HG02852 (cell line): ENCODE measurements at regions not wholly inside any gene's neighbourhood (a gene's known extent, or its start where the extent isn't known, plus 50 kb on each side); places are given as distances from the start of the nearest gene placed in this dataset.

ENCODE experiments used
- ATAC-seq: cut with Tn5 transposase; IDR thresholded peaks from one replicate; pipeline ENCODE4 v1.9.1; 2021; ENCODE audit warnings: mild to moderate bottlenecking, moderate library complexity; ENCODE audit not compliant: unreplicated experiment

DNA sequence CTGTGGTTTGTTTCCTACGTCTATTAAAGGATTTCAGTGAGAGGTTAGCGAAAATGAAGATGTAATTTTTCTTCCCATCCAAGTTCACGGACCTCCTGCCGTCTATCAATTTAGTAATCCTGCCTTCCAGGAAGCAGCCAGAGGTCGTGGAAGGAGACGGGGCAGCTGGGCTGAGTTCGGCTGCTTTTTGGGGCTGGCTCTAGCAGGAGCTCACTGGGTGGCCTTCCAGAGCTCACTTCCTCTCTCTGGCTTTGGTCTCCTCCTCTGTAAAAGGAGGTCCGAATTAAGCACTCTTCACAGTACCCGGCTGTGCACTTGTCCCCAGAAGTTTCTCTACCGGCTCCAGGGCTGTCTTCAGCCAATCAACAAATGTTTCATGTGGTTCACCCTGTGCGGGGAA lies 295.4 kb downstream of the BCOR start:
- ATAC-seq = no peak

DNA sequence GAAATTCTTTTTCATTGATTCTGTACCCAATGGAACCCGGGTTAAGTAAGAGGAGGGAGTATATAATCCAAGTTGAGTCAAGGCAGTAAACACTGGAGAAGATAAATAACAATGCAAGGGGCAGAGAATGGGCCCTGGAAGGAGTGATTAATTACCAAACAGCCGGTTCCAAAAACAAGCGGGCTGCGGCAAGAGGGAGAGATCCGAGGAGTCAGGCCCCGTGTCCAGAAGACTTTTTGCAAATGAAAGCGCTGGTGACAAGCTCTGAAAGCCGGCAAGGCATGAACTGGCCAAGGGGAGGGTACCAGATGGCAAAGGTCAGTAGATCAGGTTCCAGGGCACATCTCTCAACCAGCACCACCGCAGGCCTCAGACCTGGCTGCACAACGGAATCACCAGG lies 294.9 kb downstream of the BCOR start:
- no peak for ATAC-seq

DNA sequence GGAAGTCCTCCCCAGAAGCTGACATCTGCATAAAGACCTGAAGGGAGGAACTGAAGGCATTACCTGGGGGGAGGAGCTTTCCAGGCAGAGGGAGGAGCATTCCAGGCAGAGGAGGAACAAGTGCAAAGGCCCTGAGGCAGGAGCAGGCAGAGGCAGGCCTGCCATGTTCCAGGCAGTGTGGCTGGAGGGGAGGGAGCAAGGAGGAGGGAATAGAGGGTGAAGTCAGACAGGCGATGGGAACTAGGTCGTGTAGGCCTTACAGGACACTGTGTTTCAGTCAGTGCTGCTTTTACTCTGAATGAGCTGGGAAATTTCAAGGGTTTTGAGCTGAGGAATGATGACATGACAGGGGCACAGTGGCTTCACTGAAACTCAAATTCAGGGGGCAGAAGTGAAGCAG lies 292.7 kb downstream of the BCOR start:
- no peak for ATAC-seq

DNA sequence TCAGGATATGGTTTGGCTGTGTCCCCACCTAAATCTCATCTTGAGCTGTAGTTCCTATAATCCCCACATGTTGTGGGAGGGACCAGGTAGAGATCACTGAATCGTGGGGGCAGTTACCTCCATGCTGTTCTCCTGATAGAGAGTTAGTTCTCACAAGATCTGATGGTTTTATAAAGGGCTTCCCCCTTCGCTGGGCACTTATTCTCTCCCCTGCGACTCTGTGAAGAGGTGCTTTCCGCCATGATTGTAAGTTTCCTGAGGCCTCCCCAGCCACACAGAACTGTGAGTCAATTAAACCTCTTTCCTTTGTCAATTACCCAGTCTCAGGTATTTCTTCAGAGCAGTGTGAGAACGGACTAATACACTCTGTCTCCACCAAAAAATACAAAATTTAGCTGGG lies 291.9 kb downstream of the BCOR start:
- ATAC-seq = no peak

DNA sequence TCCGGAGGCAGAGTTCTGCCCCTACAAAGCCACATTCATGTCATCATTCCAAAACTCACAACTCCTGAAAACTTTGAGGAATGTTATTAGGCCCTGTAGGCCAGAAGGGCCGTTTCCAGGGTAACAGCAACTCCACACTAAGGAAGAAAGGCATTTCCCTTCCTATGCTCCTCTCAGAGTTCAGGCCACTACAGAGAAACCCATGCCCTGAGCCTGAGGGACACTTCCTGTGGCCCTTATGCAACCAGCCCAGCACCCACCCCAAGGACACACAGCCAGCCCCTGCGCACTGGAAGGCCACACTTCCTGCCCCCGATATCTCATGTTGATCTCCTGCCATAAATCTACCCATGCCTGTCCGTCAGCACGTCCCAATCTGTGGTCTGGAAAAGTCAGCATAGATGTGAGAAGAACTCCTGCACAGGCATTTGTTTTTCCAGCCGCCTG lies 289.3 kb downstream of the BCOR start:
- ATAC-seq = no peak

DNA sequence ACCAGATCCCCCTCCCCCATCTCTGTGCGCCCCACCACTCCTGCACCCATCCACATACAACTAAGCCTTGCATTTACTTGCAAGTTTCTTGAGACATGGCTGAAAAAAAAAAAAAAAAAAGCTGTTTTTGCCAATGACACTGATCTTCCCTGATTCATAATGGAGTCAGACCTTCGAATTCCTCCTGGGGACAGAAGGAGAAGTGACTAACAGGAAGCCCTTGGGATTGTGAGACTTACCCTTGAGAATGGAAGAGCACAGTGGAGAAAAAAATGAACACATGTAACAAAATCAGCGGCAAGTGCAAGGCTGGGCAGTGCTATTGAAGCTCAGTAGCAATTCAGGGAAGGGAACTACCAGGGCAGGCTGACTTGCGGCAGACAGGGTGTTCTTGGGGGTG lies 288.4 kb downstream of the BCOR start:
- ATAC-seq = no peak

DNA sequence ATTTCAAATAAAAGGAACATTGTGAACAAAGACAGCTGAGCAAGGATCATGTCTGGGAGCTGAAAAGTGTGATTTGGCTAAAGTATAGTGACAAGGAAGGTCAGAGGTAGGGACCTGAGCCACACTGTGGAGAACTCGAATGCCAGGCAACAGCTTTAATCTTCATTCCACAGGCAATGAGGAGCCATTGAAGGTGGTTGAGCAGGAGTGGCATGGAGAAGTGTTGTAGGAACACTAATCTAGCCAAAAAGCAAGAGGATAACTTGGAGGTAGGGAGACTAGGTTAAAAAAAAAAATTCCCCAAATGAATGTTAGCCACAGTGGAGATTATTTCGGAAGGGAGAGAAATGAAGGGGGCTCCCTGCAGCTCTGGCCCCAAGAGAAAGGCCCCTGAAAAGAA lies 286.9 kb downstream of the BCOR start:
- no peak for ATAC-seq

DNA sequence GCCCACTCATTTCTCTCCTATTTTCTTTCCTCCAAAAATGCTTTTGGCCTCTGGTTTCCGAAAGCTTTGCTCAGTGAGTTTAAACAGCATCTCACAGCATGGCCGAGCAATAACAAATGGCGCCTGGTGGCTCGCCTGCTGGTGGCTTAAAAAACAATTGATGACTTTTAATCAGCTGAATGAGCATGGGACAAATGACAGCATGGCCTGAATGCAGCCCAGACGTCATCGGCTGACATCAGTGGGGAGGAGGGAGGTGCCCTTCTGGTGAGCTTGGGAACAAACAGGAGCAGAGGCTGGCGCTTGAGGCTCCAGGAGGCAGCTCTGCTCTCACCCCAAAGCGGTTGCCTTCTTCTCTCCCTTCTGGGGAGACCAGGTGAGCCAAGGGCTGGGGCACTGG lies 286.4 kb downstream of the BCOR start:
- no peak for ATAC-seq

DNA sequence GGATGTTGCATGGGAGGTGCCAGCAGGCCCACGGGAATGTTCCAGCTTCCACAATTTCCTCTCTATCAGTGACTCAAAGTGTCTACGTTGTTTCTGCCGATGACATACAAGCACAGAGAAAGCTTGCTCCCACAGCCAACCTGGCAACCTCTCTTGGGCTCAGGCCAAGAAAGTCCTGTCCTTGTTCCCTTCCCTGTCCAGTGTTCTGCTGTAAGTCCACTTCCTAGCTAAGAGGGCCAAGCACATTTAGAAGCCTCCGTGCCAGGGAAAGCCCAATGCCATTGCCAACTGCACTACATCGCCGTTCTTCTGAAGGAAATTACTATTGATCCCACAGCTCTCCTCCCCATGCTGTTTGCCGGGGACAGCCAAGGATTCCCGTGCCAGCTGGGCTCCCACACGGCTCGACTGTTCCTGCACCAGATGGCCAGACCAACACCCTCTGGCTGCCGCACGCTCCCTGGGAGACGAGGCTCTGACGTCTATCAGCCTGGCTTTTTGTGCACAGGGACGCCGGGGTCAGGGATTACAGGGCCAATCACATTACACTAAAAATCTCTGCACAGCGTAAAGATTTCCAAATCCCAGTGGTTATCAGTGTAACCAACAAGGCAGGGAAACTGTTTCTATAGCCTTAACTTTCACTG lies 284.0 kb downstream of the BCOR start:
- no peak for ATAC-seq

DNA sequence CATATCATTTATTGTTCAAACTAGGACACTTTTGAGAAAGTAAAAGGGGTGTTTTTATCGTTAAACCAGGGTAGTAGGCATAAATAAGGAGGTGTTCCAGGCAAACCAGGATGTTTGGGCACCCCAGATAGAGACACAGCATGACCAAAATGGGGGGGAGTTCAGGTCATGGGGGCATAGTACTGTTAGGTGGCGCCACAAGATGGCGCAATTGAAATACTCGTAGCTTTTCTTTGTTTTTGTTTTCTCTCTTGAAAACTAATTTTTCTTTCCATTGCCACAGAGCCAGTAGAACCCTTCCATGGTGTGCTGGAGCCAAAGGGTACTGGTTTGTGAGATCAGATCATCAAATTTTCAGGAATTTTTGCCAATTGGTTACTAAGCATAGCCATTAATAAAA lies 283.4 kb downstream of the BCOR start:
- no peak for ATAC-seq

DNA sequence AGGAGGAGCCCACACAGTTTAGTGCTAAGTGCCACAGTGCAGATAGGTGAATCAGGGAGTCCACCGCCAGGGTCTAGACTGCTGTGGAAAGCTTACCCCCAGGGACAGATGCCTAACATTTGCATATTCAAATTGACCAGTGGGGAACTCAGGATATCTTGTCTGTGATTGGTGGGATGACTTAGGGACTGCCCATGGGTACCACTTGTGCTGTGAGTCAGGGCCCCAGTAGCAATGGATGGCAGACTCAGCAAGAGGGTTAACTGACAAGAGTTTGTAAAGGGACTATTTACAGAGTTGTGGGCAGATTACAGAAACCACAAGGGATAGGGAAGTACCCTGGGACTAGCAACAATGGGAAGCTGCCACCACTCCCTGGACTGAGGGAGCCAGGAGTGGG lies 282.1 kb downstream of the BCOR start:
- ATAC-seq = peak; percentile 47

DNA sequence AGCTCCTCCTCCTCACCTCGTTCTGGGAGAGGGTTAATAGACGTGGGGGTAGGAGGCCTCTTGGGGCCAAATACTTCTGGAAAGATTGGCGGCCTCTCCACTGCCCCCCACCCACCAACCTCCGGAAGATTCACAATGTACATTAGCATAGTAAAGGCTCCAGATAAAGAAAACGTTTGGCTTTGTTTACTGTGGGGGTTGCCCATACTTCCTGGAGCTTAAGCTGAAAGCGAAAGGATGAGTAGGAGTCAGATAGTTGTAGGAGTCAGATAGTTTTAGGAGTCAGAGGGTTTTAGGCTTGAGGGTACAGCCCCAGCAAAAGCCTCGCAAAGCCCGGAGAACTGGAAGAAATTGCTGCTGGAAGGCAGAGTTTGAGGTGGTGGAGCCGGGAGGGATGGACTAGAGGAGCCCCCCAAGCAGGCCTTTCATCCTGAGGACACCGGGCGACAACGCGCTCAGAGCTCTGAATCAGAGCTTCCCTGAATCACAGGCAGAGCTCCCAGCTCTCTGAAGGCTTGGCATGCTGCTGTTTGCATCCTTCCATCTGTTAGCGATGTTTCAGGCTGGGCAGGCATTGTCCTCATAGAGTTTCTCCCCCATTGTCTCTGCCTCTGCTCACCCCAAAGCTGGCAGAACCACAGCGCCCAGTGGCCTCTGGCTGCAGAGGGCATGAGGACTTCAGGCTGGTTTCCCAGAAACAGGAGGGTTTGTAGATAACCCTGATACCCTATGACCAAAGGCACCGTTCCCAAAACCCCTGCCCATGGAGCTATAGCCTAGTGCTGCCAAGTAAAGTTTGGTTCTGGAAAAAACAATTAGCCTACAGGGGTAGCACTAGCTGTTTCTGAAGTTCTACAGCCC lies 280.7 kb downstream of the BCOR start:
- peak; percentile 48 for ATAC-seq

DNA sequence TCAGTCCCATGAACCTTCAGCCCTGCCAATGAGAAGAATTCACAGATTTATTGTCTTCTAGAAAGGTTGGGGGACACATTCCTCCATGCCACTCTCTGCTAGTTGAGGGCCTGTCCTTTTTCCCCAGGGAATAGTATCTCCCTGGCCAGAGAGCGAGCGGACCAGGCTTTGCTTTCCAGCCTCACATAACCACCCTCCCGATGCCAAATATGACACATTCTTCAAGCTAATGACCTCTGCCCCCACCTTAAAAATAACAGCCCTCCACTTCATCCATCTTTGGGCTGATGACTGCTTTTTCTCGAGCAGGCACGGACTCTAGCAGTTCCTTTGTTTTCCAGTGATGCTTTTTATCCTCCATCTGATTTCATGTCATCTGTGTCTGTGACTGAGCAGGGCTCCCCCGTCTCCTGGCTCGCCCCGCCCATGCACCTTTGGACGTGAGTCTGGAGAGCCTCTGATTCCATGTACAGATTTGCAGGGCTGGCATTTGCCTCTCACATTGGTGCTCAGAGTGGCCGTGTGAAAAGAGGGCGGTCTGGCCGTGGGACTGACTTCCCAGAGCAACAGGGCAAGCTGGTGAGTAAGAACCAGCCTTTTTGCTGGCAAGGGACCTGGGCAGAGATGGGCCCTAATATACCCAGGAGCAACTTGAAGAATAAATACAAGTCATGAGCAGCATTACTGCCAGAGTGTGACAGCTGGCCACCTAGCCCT lies 279.8 kb downstream of the BCOR start:
- ATAC-seq = no peak

DNA sequence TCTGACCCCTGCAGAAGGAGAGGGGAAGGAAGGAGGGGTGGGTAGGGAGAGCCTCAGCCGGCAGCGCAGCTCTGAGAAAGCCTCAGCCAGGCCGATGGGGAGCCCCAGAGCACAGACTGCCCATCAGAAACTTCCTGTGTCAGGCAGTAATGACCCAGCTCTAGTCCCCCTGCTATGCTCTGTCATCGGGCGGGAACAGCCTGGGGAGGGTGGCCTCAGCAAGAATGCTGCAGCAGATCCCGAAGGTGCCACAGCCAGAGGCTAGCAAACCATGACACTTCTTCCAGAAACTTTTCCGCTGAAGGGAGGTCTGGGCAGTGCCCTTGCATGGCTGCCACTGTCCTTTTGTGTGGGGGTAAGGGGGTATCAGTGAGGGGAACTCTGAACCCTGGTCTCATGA lies 279.0 kb downstream of the BCOR start:
- ATAC-seq = no peak

DNA sequence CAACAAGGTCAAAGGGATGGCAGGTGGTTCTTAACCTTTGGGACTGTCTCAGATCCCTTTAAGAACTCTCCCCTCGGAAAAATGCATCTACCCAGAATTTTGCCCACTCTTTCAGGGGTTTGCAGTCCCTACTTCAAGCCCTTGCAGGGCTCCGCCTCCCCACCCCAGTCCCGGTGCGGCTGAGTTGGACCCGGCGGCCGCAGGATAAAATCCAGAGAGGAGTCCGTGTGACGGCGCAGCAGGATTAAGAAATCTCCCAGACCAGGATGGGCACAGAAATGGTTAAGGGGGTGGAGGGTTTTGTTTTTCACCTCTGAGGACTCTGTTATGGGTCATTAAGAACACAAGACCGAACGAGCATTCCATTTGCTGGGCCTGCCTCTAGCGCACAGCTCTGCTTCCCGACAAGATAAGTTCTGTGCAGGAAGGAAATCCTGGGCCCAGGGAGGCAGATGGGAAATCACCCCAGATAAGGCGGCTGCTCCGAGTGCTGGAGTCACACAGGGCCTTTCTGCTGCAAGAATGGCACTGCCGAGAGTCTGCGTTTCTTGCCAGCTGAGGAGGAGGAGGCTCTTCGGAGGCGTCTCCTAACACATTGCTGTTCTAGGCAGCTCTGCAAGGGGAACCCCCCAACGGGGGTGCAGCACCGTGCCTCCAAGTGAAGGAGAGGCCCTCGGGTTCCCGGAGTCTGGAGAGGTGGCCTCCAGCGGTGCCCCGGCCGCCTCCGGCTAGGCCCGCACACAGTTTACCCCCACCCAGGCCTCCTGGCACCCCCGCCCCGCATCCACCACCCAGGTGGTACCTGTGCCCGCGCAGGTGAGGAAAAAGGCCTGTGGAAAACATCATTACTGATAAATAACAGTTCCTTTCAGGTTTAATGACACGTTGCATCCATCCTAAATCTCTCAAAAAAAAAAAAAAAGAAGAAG lies 277.6 kb downstream of the BCOR start:
- no peak for ATAC-seq

DNA sequence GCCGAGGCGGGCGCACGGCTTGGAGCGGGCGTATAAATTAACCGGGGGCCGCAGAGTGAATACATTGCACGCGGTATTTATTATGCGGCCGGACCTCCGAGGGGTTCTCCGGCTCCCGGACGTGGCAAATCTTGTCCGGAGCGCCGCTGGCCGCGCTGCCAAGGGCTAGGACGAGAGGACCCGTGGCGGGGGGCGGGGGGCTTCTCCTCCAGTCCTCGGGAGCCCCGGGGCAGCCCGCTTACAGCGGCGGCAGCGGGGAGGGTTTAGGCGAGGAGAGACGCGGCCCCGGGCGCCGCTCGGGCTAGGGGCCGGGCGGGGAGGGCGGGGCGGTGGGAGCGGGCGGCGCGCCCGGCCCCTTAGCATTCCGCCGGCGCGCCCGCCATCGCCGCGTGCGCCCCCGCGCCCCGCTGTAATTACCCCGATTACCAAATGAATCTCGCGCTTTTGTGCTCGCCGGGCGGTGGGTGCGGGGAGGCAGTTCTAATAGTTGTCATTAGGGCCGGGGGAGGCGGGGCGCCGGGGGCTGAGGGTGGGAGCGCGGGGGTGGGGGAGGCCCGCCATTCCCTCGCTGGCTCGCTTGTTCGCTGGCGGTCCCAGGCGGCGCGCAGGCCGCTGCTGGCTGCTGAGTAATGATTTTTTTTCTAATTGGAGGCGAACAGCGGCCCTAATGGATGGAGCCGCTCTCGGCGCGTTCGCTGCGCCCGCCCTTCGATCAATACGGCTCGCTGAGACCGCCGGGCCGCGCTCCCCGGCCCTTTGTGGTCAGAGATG lies 276.6 kb downstream of the BCOR start:
- ATAC-seq = no peak

DNA sequence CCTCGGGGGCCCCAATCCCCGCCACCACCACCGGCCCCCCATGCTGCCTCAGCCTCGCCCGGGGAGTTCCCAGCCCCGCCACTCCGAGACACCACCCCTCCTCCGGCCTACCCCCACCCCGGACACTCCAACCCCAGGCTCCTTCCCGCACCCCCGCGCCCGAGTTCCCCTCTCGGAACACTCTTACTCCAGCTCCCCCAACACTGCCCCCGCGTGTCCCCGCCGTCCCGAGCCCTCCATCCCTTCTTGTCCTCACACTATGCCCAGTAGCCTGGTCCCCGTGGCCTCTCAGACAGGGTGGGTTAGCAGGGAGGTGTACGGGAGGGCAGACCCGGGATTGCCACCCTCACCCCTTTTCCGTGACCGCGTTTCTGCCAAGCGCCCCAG lies 276.1 kb downstream of the BCOR start:
- no peak for ATAC-seq

DNA sequence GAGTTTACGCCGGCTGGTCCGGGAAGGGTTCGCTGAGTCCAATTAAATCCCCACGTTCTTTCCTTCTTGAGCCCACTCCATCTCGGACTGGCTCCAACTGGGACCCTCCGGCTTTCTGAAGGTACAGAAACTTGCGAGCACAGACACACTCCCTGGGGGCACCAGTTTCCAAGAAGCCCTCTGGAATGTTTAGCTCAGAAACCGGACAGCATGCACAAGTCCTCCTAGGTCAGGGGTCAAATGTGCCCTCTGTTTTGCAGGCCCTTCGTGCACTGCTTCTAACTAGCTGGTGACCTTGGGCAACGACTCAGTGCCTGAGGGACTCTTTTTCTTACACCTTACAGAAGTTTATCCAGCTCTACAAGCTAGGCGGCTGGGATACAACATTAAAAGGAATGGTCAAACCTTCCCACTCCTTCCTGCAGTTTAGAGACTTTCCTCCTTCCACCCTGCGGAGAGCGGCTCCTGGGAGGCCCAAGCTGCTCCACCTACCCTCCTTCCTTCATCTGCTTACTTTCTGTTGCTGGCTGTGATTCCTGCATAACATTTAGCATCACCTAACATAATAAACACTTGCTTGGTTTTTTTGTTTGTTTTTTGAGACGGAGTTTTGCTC lies 275.5 kb downstream of the BCOR start:
- no peak for ATAC-seq

DNA sequence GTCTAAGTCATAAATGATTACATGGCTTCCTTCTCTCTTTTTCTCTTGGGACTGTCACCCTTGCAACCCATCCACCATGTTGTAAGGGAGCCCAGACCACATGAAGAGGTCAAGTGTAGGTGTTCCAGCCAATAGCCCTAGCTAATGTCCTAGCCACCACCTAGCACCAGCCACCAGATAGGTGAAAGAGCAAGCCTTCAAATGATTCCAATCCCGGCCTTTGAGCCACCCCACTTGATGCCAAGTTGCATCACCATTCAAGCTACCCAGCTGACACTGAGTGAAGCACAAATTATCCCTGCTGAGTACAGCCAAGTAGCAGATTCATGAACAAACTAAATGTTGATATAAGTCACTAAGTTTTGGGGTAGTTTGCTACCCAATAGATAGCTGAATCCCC lies 274.3 kb downstream of the BCOR start:
- ATAC-seq = no peak

DNA sequence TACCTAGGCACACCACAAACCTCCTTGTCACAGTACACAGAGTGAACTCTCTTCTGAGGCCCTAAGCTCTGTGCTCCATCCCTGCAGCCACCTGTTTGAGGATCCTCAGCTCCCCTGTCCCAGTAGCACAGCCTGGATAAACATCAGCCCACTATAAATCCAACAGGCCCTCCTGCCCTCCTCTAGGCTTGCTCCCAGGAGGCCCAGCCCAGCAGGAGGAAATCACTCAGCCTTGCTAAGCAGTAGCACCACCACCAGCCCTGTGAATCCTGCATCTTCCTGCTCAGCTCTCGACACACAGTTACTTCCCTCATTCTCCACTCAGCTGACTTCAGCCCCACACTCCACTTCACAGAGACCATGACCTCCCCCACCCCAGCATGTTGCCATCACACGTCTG lies 273.9 kb downstream of the BCOR start:
- no peak for ATAC-seq
